Breast epithelium (tissue), 4 donors: ENCODE measurements at regions not wholly inside any gene's neighbourhood (a gene's known extent, or its start where the extent isn't known, plus 50 kb on each side); places are given as distances from the start of the nearest gene placed in this dataset.

Experiments used
- DNase-seq, 2 donors: peaks; one replicate each; pipeline ENCODE4 v3.0.0-alpha.2; 2019; ENCODE audit warnings: low spot score in 2 of 2
- H3K27ac ChIP-seq, 2 donors: fragments of 200-600 bp; sonication (generic) in 1 of 2; one replicate each; pipeline ENCODE4 v1.5.1; 2016 to 2019; ENCODE audit warnings: mild to moderate bottlenecking in 1 of 2
- H3K27me3 ChIP-seq, 2 donors: fragments of 200-600 bp; sonication (generic) in 1 of 2; one replicate each; pipeline versions ENCODE4 v1.5.1 to v1.6.0; 2017 to 2019; ENCODE audit warnings: control low read depth in 1 of 2, mild to moderate bottlenecking in 1 of 2
- H3K36me3 ChIP-seq: fragments of 200-600 bp; one replicate; pipeline ENCODE4 v1.5.1; 2019
- H3K4me1 ChIP-seq, 2 donors: fragments of 200-600 bp; sonication (generic); one replicate each; pipeline ENCODE4 v1.5.1; 2016 to 2019; ENCODE audit warnings: control low read depth in 1 of 2
- H3K4me3 ChIP-seq, 3 donors: fragments of 200-600 bp; sonication (generic); 1 replicate in 2 of 3; 2 replicates in 1 of 3; pipeline ENCODE4 v1.5.1; 2016 to 2019; ENCODE audit warnings: mild to moderate bottlenecking in 3 of 3, moderate library complexity in 2 of 3
- H3K9me3 ChIP-seq, 2 donors: fragments of 200-600 bp; sonication (generic) in 1 of 2; one replicate each; pipeline ENCODE4 v1.5.1; 2016 to 2019; ENCODE audit warnings: control low read depth in 1 of 2
- CTCF ChIP-seq, 3 donors: fragments of 450-650 bp; IDR thresholded peaks; one replicate each; pipeline ENCODE4 v1.5.1; 2016 to 2017; ENCODE audit warnings: antibody characterized with exemption in 3 of 3, mild to moderate bottlenecking in 3 of 3, moderate library complexity in 3 of 3
- POLR2A ChIP-seq: fragments of 450-650 bp; IDR thresholded peaks from one replicate; pipeline ENCODE4 v1.6.1; 2016; ENCODE audit warnings: antibody characterized with exemption, mild to moderate bottlenecking, moderate library complexity
- POLR2AphosphoS5 ChIP-seq, 3 donors: sonication (generic); formaldehyde crosslinking; IDR thresholded peaks; one replicate each; pipeline ENCODE4 v1.6.1; 2017; ENCODE audit warnings: antibody characterized with exemption in 3 of 3
- intact Hi-C: fragments of 100-400 bp; cut with DNase I; formaldehyde crosslinking; loops from one replicate; pipeline ENCODE4 v1.15.1; 2023; ENCODE audit warnings: low total_unique reads

- Histone ChIP-seq H3K4me3 (no peak overlapping the region), H3K27ac (no peak overlapping the region), H3K4me1 (no peaks in the 10 kb centered on the region), H3K9me3 (no peaks in the 10 kb centered on the region), H3K27me3 (peaks cover 0 to 15% of the 10 kb centered on the region in 2 donors), H3K36me3 (no peaks in the 10 kb centered on the region)
- intact Hi-C loops: no loop called here
- TF ChIP-seq POLR2A (no peak), POLR2AphosphoS5 (IDR thresholded peaks at IDR 0.05) (no peak), CTCF (IDR thresholded peaks at IDR 0.05) (no peak)
- DNase-seq: no peak
Observed at GRCh38 chr20:61166324-61166723, 85.7 kb upstream of the CDH4 start.

- Histone ChIP-seq H3K27ac (no peak overlapping the region), H3K4me1 (no peaks in the 10 kb centered on the region), H3K27me3 (peaks cover 0 to 15% of the 10 kb centered on the region in 2 donors), H3K9me3 (no peaks in the 10 kb centered on the region), H3K36me3 (no peaks in the 10 kb centered on the region), H3K4me3 (no peak overlapping the region)
- DNase-seq: no peak
- TF ChIP-seq POLR2A (no peak), POLR2AphosphoS5 (IDR thresholded peaks at IDR 0.05) (no peak), CTCF (IDR thresholded peaks at IDR 0.05) (no peak)
- intact Hi-C loops: no loop called here
Observed at GRCh38 chr20:61168605-61169004, 83.5 kb upstream of the CDH4 start.

- no peaks in the 10 kb centered on the region for H3K4me1 ChIP-seq
- intact Hi-C loops: no loop called here
- DNase-seq: no peak
- H3K27ac ChIP-seq: no peak overlapping the region
- no peak overlapping the region for H3K4me3 ChIP-seq
- H3K36me3 ChIP-seq: no peaks in the 10 kb centered on the region
- peaks cover 0 to 20% of the 10 kb centered on the region in 2 donors for H3K27me3 ChIP-seq
- TF ChIP-seq POLR2A: no peak
- TF ChIP-seq POLR2AphosphoS5 (IDR thresholded peaks at IDR 0.05): no peak
- no peak for TF ChIP-seq CTCF (IDR thresholded peaks at IDR 0.05)
- H3K9me3 ChIP-seq: no peaks in the 10 kb centered on the region
Observed at GRCh38 chr20:61169874-61170273, 82.2 kb upstream of the CDH4 start.

GRCh38 chr20:61170496-61171320, 81.4 kb upstream of the CDH4 start:
- no peak for DNase-seq
- TF ChIP-seq POLR2AphosphoS5 (IDR thresholded peaks at IDR 0.05) (no peak), CTCF (IDR thresholded peaks at IDR 0.05) (no peak), POLR2A (no peak)
- peaks cover 0 to 26% of the 10 kb centered on the region in 2 donors for H3K27me3 ChIP-seq
- intact Hi-C loops: no loop called here
- H3K4me1 ChIP-seq: no peaks in the 10 kb centered on the region
- no peaks in the 10 kb centered on the region for H3K36me3 ChIP-seq
- no peak overlapping the region for H3K27ac ChIP-seq
- no peaks in the 10 kb centered on the region for H3K9me3 ChIP-seq
- no peak overlapping the region for H3K4me3 ChIP-seq

GRCh38 chr20:61173267-61173666, 78.8 kb upstream of the CDH4 start:
- no peaks in the 10 kb centered on the region for H3K9me3 ChIP-seq
- no peak overlapping the region for H3K4me3 ChIP-seq
- H3K27ac ChIP-seq: no peak overlapping the region
- intact Hi-C loops: no loop called here
- peaks cover 0 to 20% of the 10 kb centered on the region in 2 donors for H3K27me3 ChIP-seq
- no peak for DNase-seq
- H3K4me1 ChIP-seq: no peaks in the 10 kb centered on the region
- no peaks in the 10 kb centered on the region for H3K36me3 ChIP-seq
- TF ChIP-seq CTCF (IDR thresholded peaks at IDR 0.05) (no peak), POLR2A (no peak), POLR2AphosphoS5 (IDR thresholded peaks at IDR 0.05) (no peak)
